ENCODE measurements at regions not wholly inside any gene's neighbourhood (a gene's known extent, or its start where the extent isn't known, plus 50 kb on each side); places are given as distances from the start of the nearest gene placed in this dataset.

DNA sequence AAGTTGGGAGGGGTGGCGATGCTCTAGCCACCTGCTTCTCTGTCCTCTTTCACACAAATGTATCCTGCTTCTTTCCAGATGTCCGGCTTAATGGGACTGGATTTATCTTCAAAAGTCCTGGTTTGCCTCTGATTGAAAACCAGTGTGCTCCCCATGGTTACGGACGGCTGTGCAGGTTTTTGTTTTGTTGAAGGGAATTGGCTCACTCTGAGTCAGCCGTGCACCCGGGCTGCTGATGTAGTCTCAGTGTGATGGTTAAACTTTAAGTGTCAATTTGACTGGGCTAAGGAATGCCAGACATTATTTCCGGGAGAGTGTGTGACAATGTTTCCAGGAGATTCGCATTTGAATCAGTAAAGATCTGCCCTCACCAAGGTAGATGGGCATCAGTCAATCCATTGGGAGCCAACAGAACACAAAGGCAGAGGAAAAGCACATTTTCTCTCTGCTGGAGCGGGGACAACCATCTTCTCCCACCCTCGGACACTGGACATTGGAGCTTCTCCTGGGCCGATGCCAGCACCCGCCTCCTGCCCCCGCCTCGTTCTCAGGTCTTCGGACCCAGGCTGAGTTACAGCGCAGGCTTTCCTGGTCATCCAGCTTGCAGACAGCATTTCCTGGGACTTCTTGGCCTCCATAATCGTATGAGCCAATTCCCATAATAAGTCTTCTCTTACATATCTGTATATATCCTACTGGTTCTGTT, 126.9 kb upstream of the TNRC6C start:
- H3K9me3 ChIP-seq: no peaks in the 10 kb centered on the region

DNA sequence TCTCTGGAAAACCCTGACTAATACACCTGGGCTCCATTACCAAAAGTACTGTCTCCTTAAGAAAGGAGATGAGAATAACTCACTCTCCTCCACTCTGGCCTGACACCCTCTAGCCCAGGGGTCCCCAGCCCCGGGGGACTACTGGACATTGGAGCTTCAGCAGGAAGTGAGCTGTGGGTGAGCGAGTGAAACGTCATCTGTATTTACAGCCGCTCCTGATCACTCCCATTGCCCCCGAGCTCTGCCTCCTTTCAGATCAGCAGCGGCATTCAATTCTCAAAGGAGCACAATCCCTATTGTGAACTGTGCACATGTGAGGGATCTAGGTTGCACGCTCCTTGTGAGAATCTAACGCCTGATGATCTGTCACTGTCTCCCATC, 126.3 kb upstream of the TNRC6C start:
- TF ChIP-seq, protein P1, sequence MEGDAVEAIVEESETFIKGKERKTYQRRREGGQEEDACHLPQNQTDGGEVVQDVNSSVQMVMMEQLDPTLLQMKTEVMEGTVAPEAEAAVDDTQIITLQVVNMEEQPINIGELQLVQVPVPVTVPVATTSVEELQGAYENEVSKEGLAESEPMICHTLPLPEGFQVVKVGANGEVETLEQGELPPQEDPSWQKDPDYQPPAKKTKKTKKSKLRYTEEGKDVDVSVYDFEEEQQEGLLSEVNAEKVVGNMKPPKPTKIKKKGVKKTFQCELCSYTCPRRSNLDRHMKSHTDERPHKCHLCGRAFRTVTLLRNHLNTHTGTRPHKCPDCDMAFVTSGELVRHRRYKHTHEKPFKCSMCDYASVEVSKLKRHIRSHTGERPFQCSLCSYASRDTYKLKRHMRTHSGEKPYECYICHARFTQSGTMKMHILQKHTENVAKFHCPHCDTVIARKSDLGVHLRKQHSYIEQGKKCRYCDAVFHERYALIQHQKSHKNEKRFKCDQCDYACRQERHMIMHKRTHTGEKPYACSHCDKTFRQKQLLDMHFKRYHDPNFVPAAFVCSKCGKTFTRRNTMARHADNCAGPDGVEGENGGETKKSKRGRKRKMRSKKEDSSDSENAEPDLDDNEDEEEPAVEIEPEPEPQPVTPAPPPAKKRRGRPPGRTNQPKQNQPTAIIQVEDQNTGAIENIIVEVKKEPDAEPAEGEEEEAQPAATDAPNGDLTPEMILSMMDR (IDR thresholded peaks at IDR 0.05): no peak
- no peak for TF ChIP-seq POLR2A (IDR thresholded peaks at IDR 0.05)
- no peak for TF ChIP-seq EP300 (IDR thresholded peaks at IDR 0.05)
- no peak for TF ChIP-seq POLR2AphosphoS5 (IDR thresholded peaks at IDR 0.05)
- H3K9me3 ChIP-seq: no peaks in the 10 kb centered on the region
- H3K27ac ChIP-seq: no peak overlapping the region

More for the DNA sequence above, 126.9 kb upstream of the TNRC6C start:
- H3K27me3 ChIP-seq: peaks cover 0 to 12% (median 0%) of the 10 kb centered on the region in 3 donors
- no peak overlapping the region for H3K4me3 ChIP-seq
- peak in 1 of 2 donors; percentile 57 for DNase-seq
- WGBS, 5 donors: 71 to 80% (median 76%) methylated on average over 17 of the region's 17 CpGs
- peaks cover 19 to 45% (median 22%) of the 10 kb centered on the region in 4 donors for H3K4me1 ChIP-seq
- H3K27ac ChIP-seq: peak overlapping the region in 3 of 5 donors; percentile 76 to 79 (median 77)
- intact Hi-C loops (cut with DNase I; ENCODE audit: low total_unique reads): no loop called here
- no peak for TF ChIP-seq POLR2A (IDR thresholded peaks at IDR 0.05)
- no peak for TF ChIP-seq EP300 (IDR thresholded peaks at IDR 0.05)
- TF ChIP-seq, protein P1 (IDR thresholded peaks at IDR 0.05): no peak
- TF ChIP-seq POLR2AphosphoS5 (IDR thresholded peaks at IDR 0.05): no peak
- H3K36me3 ChIP-seq: no peaks in the 10 kb centered on the region

DNA sequence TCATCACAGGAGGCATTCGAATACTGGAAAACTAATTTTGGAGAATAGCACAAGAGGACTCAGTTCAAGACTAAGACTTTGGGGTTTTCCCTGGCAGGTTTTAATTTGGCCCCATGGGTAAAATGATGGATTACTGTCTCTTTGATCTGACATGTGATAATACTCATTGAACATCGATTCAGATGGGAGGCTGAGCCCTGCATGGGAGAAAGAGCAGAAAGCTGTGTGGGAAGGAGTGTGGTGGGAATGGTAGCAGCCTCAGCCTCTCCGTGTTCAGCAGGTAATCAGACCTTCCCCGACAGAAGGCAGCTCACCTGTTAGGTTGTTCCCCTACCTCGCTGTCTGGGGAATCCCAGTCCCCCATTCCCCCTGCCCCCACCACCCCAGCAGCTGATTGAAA, 124.7 kb upstream of the TNRC6C start:
- H3K9me3 ChIP-seq: no peaks in the 10 kb centered on the region
- 70 to 90% (median 85%) methylated on average over 5 of the region's 5 CpGs for WGBS, 5 donors
- no peak for DNase-seq
- peaks cover 19 to 45% (median 22%) of the 10 kb centered on the region in 4 donors for H3K4me1 ChIP-seq
- TF ChIP-seq POLR2A (IDR thresholded peaks at IDR 0.05) (no peak), POLR2AphosphoS5 (IDR thresholded peaks at IDR 0.05) (no peak)
- TF ChIP-seq, protein P1 (IDR thresholded peaks at IDR 0.05): no peak
- peaks cover 0 to 12% (median 0%) of the 10 kb centered on the region in 3 donors for H3K27me3 ChIP-seq
- H3K4me3 ChIP-seq: no peak overlapping the region
- intact Hi-C loops (cut with DNase I; ENCODE audit: low total_unique reads): no loop called here
- H3K36me3 ChIP-seq: no peaks in the 10 kb centered on the region
- no peak overlapping the region for H3K27ac ChIP-seq

More for the DNA sequence above, 126.3 kb upstream of the TNRC6C start:
- 75 to 90% (median 88%) methylated on average over 8 of the region's 8 CpGs for WGBS, 5 donors
- no peak overlapping the region for H3K4me3 ChIP-seq
- no peak for DNase-seq
- H3K4me1 ChIP-seq: peaks cover 19 to 45% (median 22%) of the 10 kb centered on the region in 4 donors
- intact Hi-C loops (cut with DNase I; ENCODE audit: low total_unique reads): no loop called here
- H3K27me3 ChIP-seq: peaks cover 0 to 12% (median 0%) of the 10 kb centered on the region in 3 donors
- H3K36me3 ChIP-seq: no peaks in the 10 kb centered on the region

DNA sequence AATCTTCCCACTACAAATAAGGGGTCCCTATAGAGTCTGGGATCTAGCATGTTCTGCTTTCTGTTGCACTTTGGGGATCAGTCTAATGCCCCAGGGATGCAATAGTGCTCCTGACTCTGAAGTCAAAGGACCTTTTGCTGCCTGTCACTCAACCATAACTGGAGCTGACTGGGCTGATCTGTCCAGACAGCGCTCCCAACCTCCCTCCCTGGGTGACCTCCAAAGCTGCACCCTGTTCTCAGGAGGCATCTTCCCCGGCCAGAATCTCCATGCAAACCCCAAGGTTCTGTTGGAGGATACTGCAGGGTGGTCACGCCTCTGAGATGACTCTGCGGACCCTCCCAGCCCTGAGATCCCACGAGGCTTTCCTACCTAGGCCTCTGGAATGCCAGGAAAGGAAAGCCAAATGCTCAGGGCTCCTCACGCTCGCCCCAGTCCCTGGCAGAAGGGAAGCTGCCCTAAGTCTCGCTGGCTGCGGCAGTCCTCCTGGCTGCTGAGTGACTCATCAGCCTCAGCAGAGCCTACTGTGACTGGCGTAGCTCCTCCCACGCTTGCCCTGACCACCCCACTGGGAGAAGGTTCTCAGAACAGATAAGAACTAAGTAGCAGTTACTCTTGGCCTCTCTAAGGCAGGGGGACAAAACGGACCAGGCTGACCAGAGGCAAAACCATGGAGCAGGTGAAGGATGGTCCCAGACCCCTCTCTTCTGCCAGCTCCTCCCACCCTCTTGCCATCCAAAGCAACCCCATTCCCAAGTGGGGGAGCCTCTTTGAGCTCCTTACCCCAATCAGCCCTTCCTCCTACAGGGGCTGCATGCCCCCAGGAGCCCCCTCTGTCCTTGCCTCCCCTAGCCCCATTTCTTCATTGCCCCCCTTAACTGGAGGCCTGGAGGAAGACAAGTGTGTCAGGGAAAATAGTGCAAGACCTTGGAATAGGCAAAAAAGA, 124.1 kb upstream of the TNRC6C start:
- H3K9me3 ChIP-seq: no peaks in the 10 kb centered on the region
- peak overlapping the region in 1 of 5 donors; percentile 24 for H3K27ac ChIP-seq
- peaks cover 0 to 12% (median 0%) of the 10 kb centered on the region in 3 donors for H3K27me3 ChIP-seq
- 26 to 37% (median 31%) methylated on average over 11 to 12 of the region's 12 CpGs for WGBS, 5 donors
- no peak for TF ChIP-seq POLR2A (IDR thresholded peaks at IDR 0.05)
- TF ChIP-seq POLR2AphosphoS5 (IDR thresholded peaks at IDR 0.05): peak in 1 of 3 donors; percentile 22
- no peak for TF ChIP-seq EP300 (IDR thresholded peaks at IDR 0.05)
- TF ChIP-seq, protein P1 (IDR thresholded peaks at IDR 0.05): no peak
- intact Hi-C loops (cut with DNase I; ENCODE audit: low total_unique reads): no loop called here
- DNase-seq: peak; percentile 66 to 82
- H3K4me3 ChIP-seq: no peak overlapping the region
- H3K4me1 ChIP-seq: peaks cover 19 to 44% (median 22%) of the 10 kb centered on the region in 4 donors
- H3K36me3 ChIP-seq: no peaks in the 10 kb centered on the region

Data from stomach (tissue), 8 donors.